ENCODE measurements at regions not wholly inside any gene's neighbourhood (a gene's known extent, or its start where the extent isn't known, plus 50 kb on each side); places are given as distances from the start of the nearest gene placed in this dataset.

DNA sequence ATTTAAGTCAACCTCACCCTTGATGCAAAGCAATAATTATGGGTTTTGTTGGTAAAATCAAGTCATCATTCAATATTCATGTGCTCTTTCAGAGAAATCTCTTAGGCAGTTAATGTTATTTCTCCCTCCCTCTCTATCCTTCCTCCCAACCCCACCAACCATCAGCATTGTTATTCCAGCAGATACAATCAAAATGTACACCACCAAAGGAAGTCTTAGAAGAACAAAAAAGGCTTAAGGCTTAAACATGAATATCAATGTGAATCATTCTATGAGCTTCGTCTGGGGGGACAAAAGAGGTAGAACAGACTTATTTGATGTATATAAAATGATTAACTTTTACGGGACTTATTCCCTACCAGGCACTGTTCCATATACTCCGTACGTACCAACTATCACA, 404.4 kb downstream of the ARHGEF28 start:
- TF ChIP-seq CTCF (IDR thresholded peaks at IDR 0.05), result no peak
- no peak for TF ChIP-seq POLR2A (IDR thresholded peaks at IDR 0.05)

Measured in testis (tissue), 2 donors.